ENCODE measurements at regions not wholly inside any gene's neighbourhood (a gene's known extent, or its start where the extent isn't known, plus 50 kb on each side); places are given as distances from the start of the nearest gene placed in this dataset.

DNA sequence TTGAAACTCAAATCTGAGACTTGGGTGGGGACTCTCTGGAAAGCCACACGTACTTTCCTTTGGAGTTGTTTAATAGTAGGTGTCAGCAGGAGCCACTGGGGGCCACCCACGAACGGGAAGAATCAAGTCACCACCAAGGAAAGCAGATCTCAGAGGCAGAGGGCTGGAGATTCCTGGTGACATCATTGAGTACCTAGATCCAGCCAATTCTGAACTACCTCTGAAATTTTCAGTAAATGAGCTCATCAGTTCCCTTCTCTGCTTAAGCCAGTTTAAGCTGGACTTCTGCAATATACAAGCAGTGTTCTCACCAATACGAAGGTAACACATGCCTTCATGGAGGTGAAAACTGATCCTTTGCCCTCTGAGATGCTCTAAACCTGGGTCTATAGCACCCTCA lies 99.3 kb upstream of the SORCS3 start:
- TF ChIP-seq EZH2 (IDR thresholded peaks at IDR 0.05; ENCODE audit: insufficient read depth, low read length) = no peak
- TF ChIP-seq, protein P1, sequence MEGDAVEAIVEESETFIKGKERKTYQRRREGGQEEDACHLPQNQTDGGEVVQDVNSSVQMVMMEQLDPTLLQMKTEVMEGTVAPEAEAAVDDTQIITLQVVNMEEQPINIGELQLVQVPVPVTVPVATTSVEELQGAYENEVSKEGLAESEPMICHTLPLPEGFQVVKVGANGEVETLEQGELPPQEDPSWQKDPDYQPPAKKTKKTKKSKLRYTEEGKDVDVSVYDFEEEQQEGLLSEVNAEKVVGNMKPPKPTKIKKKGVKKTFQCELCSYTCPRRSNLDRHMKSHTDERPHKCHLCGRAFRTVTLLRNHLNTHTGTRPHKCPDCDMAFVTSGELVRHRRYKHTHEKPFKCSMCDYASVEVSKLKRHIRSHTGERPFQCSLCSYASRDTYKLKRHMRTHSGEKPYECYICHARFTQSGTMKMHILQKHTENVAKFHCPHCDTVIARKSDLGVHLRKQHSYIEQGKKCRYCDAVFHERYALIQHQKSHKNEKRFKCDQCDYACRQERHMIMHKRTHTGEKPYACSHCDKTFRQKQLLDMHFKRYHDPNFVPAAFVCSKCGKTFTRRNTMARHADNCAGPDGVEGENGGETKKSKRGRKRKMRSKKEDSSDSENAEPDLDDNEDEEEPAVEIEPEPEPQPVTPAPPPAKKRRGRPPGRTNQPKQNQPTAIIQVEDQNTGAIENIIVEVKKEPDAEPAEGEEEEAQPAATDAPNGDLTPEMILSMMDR (IDR thresholded peaks at IDR 0.05; ENCODE audit: insufficient read depth, low read depth, low read length) = no peak

Measured in astrocyte (in vitro differentiated cells and primary cell).